ENCODE measurements at regions not wholly inside any gene's neighbourhood (a gene's known extent, or its start where the extent isn't known, plus 50 kb on each side); places are given as distances from the start of the nearest gene placed in this dataset.

GRCh38 chr6:113476937-113477839 is 380.0 kb upstream of the MARCKS start:
- Mint-ChIP-seq H3K27ac (no peak overlapping the region), H3K36me3 (ENCODE audit: low read depth) (no peaks in the 10 kb centered on the region), H3K9me3 (no peaks in the 10 kb centered on the region), H3K4me3 (no peak overlapping the region), H3K27me3 (no peaks in the 10 kb centered on the region), H3K4me1 (no peaks in the 10 kb centered on the region)
- POLR2A ChIA-PET, result no interaction called here
- CTCF ChIA-PET, result no interaction called here
- DNase-seq, result no peak

GRCh38 chr6:113480616-113481015 is 376.5 kb upstream of the MARCKS start:
- no peak for DNase-seq
- CTCF ChIA-PET, result interaction anchor here (0.6 kb wide), 1 partner anchor 634 kb away, joined by 7 read pairs; no protein-coding TSS in a partner anchor
- Mint-ChIP-seq H3K4me3 (no peak overlapping the region), H3K4me1 (no peaks in the 10 kb centered on the region), H3K27ac (no peak overlapping the region), H3K36me3 (ENCODE audit: low read depth) (no peaks in the 10 kb centered on the region), H3K9me3 (no peaks in the 10 kb centered on the region), H3K27me3 (no peaks in the 10 kb centered on the region)
- POLR2A ChIA-PET, result no interaction called here

- Mint-ChIP-seq H3K27me3 (no peaks in the 10 kb centered on the region), H3K4me1 (no peaks in the 10 kb centered on the region), H3K9me3 (no peaks in the 10 kb centered on the region), H3K4me3 (no peak overlapping the region), H3K36me3 (ENCODE audit: low read depth) (no peaks in the 10 kb centered on the region), H3K27ac (no peak overlapping the region)
- DNase-seq, result no peak
- CTCF ChIA-PET, result interaction anchor here (0.6 kb wide), 1 partner anchor 635 kb away, joined by 7 read pairs; no protein-coding TSS in a partner anchor
- POLR2A ChIA-PET, result no interaction called here
These were observed 375.7 kb upstream of the MARCKS start for GRCh38 chr6:113481458-113481857.

GRCh38 chr6:113481910-113482309 is 375.2 kb upstream of the MARCKS start:
- H3K9me3 Mint-ChIP-seq, result no peaks in the 10 kb centered on the region
- H3K36me3 Mint-ChIP-seq (ENCODE audit: low read depth), result no peaks in the 10 kb centered on the region
- H3K27ac Mint-ChIP-seq, result no peak overlapping the region
- ChIA-PET POLR2A (no interaction called here), CTCF (no interaction called here)
- no peak for DNase-seq
- no peaks in the 10 kb centered on the region for H3K27me3 Mint-ChIP-seq
- H3K4me3 Mint-ChIP-seq, result no peak overlapping the region
- no peaks in the 10 kb centered on the region for H3K4me1 Mint-ChIP-seq

GRCh38 chr6:113482771-113483170 is 374.4 kb upstream of the MARCKS start:
- Mint-ChIP-seq H3K4me3 (no peak overlapping the region), H3K4me1 (no peaks in the 10 kb centered on the region), H3K27ac (no peak overlapping the region), H3K36me3 (ENCODE audit: low read depth) (no peaks in the 10 kb centered on the region), H3K27me3 (no peaks in the 10 kb centered on the region), H3K9me3 (no peaks in the 10 kb centered on the region)
- ChIA-PET POLR2A (no interaction called here), CTCF (no interaction called here)
- DNase-seq, result no peak

GRCh38 chr6:113486199-113486598 is 370.9 kb upstream of the MARCKS start:
- H3K27me3 Mint-ChIP-seq, result no peaks in the 10 kb centered on the region
- DNase-seq, result no peak
- CTCF ChIA-PET, result interaction anchor here (0.7 kb wide), 1 partner anchor 367 kb away, joined by 3 read pairs; no protein-coding TSS in a partner anchor
- H3K27ac Mint-ChIP-seq, result no peak overlapping the region
- no peaks in the 10 kb centered on the region for H3K4me1 Mint-ChIP-seq
- H3K4me3 Mint-ChIP-seq, result no peak overlapping the region
- no peaks in the 10 kb centered on the region for H3K9me3 Mint-ChIP-seq
- H3K36me3 Mint-ChIP-seq (ENCODE audit: low read depth), result no peaks in the 10 kb centered on the region
- POLR2A ChIA-PET, result no interaction called here

- Mint-ChIP-seq H3K4me1 (no peaks in the 10 kb centered on the region), H3K27ac (no peak overlapping the region), H3K27me3 (no peaks in the 10 kb centered on the region), H3K9me3 (no peaks in the 10 kb centered on the region), H3K4me3 (no peak overlapping the region), H3K36me3 (ENCODE audit: low read depth) (no peaks in the 10 kb centered on the region)
- ChIA-PET CTCF (no interaction called here), POLR2A (no interaction called here)
- no peak for DNase-seq
These were observed 369.6 kb upstream of the MARCKS start for GRCh38 chr6:113487489-113488058.

GRCh38 chr6:113488061-113488460 is 369.1 kb upstream of the MARCKS start:
- no peaks in the 10 kb centered on the region for H3K4me1 Mint-ChIP-seq
- no peaks in the 10 kb centered on the region for H3K36me3 Mint-ChIP-seq (ENCODE audit: low read depth)

GRCh38 chr6:113488812-113489685 is 368.1 kb upstream of the MARCKS start:
- Mint-ChIP-seq H3K4me3 (no peak overlapping the region), H3K27ac (no peak overlapping the region), H3K36me3 (ENCODE audit: low read depth) (no peaks in the 10 kb centered on the region), H3K4me1 (no peaks in the 10 kb centered on the region), H3K27me3 (no peaks in the 10 kb centered on the region), H3K9me3 (no peaks in the 10 kb centered on the region)
- CTCF ChIA-PET, result no interaction called here
- no peak for DNase-seq
- POLR2A ChIA-PET, result no interaction called here

More at GRCh38 chr6:113488061-113488460, 369.1 kb upstream of the MARCKS start:
- ChIA-PET CTCF (no interaction called here), POLR2A (no interaction called here)
- no peaks in the 10 kb centered on the region for H3K9me3 Mint-ChIP-seq
- H3K27ac Mint-ChIP-seq, result no peak overlapping the region
- H3K4me3 Mint-ChIP-seq, result no peak overlapping the region
- H3K27me3 Mint-ChIP-seq, result no peaks in the 10 kb centered on the region
- DNase-seq, result no peak

- ChIA-PET CTCF (no interaction called here), POLR2A (no interaction called here)
- no peaks in the 10 kb centered on the region for H3K36me3 Mint-ChIP-seq (ENCODE audit: low read depth)
- no peaks in the 10 kb centered on the region for H3K9me3 Mint-ChIP-seq
- H3K4me1 Mint-ChIP-seq, result no peaks in the 10 kb centered on the region
- no peak overlapping the region for H3K4me3 Mint-ChIP-seq
- DNase-seq, result no peak
- H3K27ac Mint-ChIP-seq, result no peak overlapping the region
- H3K27me3 Mint-ChIP-seq, result no peaks in the 10 kb centered on the region
These were observed 367.0 kb upstream of the MARCKS start for GRCh38 chr6:113489952-113490746.

- ChIA-PET CTCF (no interaction called here), POLR2A (no interaction called here)
- Mint-ChIP-seq H3K4me1 (no peaks in the 10 kb centered on the region), H3K36me3 (ENCODE audit: low read depth) (no peaks in the 10 kb centered on the region), H3K27me3 (no peaks in the 10 kb centered on the region), H3K27ac (no peak overlapping the region), H3K4me3 (no peak overlapping the region), H3K9me3 (no peaks in the 10 kb centered on the region)
- no peak for DNase-seq
These were observed 365.8 kb upstream of the MARCKS start for GRCh38 chr6:113491376-113491775.

GRCh38 chr6:113493991-113494390 is 363.2 kb upstream of the MARCKS start:
- H3K9me3 Mint-ChIP-seq, result no peaks in the 10 kb centered on the region
- no peaks in the 10 kb centered on the region for H3K4me1 Mint-ChIP-seq
- CTCF ChIA-PET, result no interaction called here
- POLR2A ChIA-PET, result no interaction called here
- H3K27ac Mint-ChIP-seq, result no peak overlapping the region
- no peaks in the 10 kb centered on the region for H3K36me3 Mint-ChIP-seq (ENCODE audit: low read depth)
- H3K4me3 Mint-ChIP-seq, result no peak overlapping the region
- DNase-seq, result no peak
- no peaks in the 10 kb centered on the region for H3K27me3 Mint-ChIP-seq
